ENCODE measurements at regions not wholly inside any gene's neighbourhood (a gene's known extent, or its start where the extent isn't known, plus 50 kb on each side); places are given as distances from the start of the nearest gene placed in this dataset.

GRCh38 chrX:45811326-45811725, 610.6 kb upstream of the DIPK2B start:
- TF ChIP-seq CTCF (IDR thresholded peaks at IDR 0.05) (no peak), POLR2A (IDR thresholded peaks at IDR 0.05) (no peak)
